ENCODE measurements at regions not wholly inside any gene's neighbourhood (a gene's known extent, or its start where the extent isn't known, plus 50 kb on each side); places are given as distances from the start of the nearest gene placed in this dataset.

DNA sequence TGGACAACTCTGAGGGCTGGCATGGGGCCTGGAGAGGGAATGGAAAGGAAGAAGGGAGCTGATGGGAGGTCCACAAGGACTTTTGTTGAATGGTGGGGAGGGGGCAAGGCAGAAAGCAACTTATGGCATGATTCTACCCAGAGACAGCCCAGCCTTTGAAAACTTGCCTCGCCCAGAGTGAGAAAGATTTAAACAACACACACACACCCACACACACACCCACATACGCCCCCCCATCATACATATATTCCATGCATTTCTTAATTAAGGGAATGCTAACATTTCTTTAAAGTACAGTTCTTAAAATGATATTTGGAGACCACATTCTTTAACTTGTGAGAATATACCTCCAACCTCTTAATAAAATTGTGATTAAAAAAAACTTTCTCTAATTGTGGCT lies 115.4 kb upstream of the F3 start:
- TF ChIP-seq CTCF (IDR thresholded peaks at IDR 0.05) = no peak
- TF ChIP-seq POLR2A (IDR thresholded peaks at IDR 0.05; ENCODE audit: low read depth) = no peak
- no peak for TF ChIP-seq POLR2AphosphoS5 (IDR thresholded peaks at IDR 0.05)
- TF ChIP-seq EP300 (IDR thresholded peaks at IDR 0.05) = no peak
